GM12872 (cell line): ENCODE measurements at regions not wholly inside any gene's neighbourhood (a gene's known extent, or its start where the extent isn't known, plus 50 kb on each side); places are given as distances from the start of the nearest gene placed in this dataset.

Experiments used
- TF ChIP-seq, protein P1 (sequence below): IDR thresholded peaks from 3 replicates; pipeline ENCODE4 v1.5.1; 2011; ENCODE audit warnings: low read depth, mild to moderate bottlenecking, low read length, moderate library complexity; ENCODE audit not compliant: insufficient read depth

DNA sequence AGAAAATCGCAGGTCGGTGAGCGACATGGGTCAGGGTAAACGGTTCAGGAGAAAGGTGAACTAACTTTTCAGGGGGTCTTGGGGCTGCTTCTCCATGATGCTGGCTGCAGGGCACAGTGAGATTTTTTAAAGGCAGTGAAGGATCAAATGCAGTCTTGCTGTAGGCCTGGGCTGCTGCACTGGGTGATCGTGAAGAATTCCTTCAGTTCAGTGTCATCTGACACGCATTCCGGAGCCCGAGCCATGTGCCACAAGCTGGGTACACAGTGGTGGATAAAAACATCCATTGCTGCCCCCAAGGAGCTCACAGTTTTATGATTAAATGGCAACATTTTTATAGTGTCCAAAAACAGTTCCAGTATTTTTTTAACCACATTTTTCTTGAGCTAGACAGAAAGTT, 56.3 kb upstream of the GPR12 start:
- TF ChIP-seq, protein P1, sequence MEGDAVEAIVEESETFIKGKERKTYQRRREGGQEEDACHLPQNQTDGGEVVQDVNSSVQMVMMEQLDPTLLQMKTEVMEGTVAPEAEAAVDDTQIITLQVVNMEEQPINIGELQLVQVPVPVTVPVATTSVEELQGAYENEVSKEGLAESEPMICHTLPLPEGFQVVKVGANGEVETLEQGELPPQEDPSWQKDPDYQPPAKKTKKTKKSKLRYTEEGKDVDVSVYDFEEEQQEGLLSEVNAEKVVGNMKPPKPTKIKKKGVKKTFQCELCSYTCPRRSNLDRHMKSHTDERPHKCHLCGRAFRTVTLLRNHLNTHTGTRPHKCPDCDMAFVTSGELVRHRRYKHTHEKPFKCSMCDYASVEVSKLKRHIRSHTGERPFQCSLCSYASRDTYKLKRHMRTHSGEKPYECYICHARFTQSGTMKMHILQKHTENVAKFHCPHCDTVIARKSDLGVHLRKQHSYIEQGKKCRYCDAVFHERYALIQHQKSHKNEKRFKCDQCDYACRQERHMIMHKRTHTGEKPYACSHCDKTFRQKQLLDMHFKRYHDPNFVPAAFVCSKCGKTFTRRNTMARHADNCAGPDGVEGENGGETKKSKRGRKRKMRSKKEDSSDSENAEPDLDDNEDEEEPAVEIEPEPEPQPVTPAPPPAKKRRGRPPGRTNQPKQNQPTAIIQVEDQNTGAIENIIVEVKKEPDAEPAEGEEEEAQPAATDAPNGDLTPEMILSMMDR, result no peak

- TF ChIP-seq, protein P1, result no peak
Measured at GRCh38 chr13:26813980-26814348, 53.4 kb upstream of the GPR12 start.

DNA sequence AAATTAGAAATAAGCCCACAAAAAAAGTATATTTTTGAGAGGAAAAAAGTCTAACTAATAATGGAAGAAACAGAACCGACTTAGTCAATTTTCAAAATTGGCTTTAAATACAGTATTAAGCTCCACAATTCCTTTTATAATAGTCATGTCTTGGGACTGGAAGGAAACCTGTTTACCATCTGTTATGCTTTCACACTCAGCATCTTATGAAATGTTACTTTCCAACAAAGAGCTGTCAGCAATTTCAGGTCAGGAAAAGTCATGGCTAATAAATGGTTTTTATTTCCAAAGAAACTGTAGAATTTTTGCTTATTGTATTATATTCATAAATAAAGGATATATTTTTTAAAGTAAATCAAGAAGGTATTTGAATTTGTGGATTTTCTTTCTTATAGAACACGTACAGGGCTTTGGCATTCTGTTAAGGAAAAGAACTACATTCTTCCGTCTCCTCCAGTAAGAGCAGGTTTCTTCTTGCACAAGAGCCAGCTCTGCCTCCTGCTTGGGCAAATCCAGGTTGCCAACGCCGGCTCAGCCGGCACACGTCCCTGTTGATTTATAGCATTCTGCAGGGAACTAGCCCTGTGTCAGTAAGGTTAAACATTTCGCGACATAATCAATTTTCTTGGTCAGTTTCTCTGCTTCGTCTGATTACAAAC, 52.9 kb upstream of the GPR12 start:
- TF ChIP-seq, protein P1, result no peak

GRCh38 chr13:26811581-26811980, 51.0 kb upstream of the GPR12 start:
- TF ChIP-seq, protein P1, result no peak
